ENCODE measurements at regions not wholly inside any gene's neighbourhood (a gene's known extent, or its start where the extent isn't known, plus 50 kb on each side); places are given as distances from the start of the nearest gene placed in this dataset.
A peak's percentile ranks its signal among the peaks of the same experiment; 100 is the strongest.
"Not testable (repeated sequence)": the region's sequence is repeated elsewhere in the genome, so short reads cannot be mapped to it uniquely, and the experiment has no call there.

DNA sequence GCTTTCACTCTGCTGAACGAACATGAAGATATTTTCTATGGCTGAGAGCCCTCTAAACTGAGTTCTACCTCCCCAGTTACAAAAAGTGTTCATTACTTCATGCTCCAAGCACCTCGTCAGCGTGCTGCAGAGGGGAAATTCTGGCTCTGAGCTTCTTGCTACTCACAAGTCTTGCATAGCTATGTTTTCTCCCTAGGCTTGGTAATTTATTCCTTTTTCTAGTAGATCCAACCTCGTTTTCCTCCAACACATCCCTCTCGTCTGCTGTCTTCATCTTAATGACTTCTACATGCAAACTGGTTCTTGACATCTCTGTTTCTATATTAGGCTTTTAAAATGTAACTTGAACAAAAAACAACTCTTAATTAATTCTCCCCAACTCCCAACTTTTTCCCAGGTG, 1034.5 kb downstream of the REEP3 start:
- TF ChIP-seq, protein P1, sequence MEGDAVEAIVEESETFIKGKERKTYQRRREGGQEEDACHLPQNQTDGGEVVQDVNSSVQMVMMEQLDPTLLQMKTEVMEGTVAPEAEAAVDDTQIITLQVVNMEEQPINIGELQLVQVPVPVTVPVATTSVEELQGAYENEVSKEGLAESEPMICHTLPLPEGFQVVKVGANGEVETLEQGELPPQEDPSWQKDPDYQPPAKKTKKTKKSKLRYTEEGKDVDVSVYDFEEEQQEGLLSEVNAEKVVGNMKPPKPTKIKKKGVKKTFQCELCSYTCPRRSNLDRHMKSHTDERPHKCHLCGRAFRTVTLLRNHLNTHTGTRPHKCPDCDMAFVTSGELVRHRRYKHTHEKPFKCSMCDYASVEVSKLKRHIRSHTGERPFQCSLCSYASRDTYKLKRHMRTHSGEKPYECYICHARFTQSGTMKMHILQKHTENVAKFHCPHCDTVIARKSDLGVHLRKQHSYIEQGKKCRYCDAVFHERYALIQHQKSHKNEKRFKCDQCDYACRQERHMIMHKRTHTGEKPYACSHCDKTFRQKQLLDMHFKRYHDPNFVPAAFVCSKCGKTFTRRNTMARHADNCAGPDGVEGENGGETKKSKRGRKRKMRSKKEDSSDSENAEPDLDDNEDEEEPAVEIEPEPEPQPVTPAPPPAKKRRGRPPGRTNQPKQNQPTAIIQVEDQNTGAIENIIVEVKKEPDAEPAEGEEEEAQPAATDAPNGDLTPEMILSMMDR (conservative IDR thresholded peaks at IDR 0.05): no peak
- no peak overlapping the region for H3K27ac ChIP-seq

DNA sequence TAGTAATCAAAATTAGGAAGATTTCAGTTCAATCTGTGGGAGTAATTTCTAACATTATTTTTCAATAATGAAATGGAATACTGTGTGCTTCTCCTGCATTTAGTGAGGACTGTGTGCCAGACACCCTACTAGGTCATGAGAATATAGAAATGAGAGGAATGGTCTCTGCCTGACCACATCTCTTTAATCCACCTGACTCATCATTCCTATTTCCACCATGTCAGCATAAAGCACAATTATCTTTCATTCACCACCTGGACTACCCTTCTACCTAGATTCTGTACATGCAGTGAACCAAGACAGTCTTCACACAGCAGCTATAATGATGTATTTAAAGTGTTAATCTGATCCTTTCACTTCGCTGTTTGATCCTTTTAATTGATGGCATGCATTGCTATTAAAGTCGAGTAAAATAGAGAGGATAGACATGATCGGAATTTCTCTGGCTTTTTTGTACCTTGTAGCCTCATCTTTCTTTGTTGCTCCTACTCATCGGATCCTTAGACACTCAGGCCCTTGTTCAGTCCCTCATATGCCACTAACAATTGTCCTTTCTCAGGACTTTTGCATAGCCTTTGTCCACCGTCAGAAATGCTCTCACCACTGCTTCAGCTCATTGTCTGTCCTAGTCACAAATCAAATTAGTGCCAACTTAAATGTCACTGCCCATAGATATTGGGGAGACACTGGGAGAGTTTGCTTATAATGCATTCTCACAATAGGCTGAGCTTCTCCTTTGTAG, 1037.1 kb downstream of the REEP3 start:
- no peak overlapping the region for H3K27ac ChIP-seq
- TF ChIP-seq, protein P1 (conservative IDR thresholded peaks at IDR 0.05): no peak

DNA sequence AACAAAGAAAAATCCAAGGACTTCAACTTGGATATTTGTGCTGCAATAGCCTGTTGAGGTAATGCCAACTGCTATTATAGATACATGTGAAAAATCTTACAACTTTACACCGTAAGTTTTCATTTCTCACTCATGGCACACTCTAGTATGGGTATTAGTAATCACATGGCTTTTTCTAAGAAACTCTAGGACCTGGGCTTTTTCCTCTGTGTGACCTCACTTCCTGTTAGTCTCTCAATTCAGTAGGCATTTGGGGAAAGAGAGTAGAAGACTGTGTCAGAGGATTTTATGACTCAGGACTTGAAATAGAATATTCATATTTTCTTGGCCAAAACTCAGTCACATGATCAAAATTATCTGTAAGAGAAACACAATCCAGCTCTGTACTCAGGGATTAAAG, 1049.9 kb downstream of the REEP3 start:
- H3K27ac ChIP-seq: no peak overlapping the region
- TF ChIP-seq, protein P1 (conservative IDR thresholded peaks at IDR 0.05): no peak

DNA sequence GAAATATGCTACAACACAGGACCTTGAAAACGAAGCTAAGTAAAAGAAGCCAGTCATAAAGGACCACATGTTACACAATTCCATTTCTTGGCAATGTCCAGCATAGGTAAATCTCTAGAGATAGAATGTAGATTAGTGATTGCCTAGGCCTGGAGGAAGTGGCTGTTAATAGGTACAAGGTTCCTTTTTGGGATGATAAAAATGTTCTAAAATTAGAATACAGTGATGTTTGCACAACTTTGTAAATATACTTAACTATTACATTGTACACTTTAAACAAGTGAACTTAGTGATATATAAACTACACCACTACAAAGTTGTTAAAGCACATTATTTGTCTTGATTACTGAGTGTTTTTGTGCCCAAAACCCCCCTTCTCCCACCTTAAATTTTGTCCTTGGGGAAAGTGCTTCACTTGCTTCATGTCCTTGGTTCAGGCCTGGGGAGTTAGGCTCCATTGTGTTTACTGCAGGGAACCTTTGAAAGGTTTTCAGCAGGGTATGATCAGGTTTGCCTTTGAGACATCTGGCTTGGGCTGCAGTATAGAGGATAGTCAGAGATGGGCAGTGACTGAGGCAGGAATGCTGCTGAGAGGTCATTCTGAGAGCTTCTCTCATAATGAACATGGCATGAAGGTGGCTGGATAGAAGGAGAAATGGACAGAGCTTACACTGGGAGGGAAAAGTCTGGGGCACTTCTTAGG, 1052.6 kb downstream of the REEP3 start:
- TF ChIP-seq, protein P1 (conservative IDR thresholded peaks at IDR 0.05): no peak
- peak overlapping the region; percentile 85 for H3K27ac ChIP-seq

DNA sequence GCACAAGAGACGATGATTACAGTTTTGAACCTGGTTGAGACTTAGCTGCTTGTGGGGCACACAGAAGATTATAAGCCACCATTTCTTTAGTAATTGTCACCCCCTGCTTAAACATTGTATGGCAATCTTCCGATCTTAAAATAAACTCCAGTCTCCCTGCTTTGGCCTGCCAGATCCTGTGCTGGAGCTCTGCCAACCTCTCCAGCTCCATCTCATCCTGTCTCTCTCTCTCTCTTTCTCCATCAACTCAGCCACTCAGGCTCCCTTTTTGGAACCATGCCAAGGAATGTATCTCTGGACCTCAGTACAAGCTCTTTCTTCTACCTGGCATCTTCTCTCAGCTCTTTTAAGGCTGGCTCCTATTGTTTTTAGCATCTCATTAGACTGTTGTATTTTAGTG, 1053.2 kb downstream of the REEP3 start:
- H3K27ac ChIP-seq: peak overlapping the region; percentile 85
- TF ChIP-seq, protein P1 (conservative IDR thresholded peaks at IDR 0.05): no peak

DNA sequence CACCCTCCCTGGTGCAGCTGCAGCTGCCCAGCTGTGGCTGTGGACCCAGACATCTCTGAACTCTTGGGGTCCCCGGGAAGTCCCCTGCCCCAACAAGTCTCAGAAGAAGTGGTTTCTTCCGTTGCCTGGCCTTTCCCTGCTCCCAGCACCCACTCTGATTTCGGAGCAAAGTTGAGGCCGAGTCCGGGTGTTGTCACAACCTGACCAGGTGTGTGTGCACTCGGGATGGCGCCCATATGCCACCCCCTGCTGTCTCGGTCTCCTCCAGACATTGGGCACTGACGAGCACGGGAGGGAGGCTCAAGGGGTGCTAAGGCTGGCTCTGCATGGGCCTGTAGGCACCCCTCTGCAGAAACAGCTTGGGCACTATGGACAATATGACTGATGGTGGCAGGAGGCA, 1055.3 kb downstream of the REEP3 start:
- H3K27ac ChIP-seq: no peak overlapping the region
- TF ChIP-seq, protein P1 (conservative IDR thresholded peaks at IDR 0.05): no peak

DNA sequence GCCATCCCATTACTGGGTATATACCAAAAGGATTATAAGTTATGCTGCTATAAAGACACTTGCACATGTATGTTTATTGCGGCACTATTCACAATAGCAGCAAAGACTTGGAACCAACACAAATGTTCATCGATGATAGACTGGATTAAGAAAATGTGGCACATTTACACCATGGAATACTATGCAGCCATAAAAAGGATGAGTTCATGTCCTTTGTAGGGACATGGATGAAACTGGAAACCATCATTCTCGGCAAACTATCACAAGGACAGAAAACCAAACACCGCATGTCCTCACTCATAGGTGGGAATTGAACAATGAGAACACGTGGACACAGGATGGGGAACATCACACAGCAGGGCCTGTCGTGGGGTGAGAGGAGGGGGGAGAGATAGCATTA, 1057.6 kb downstream of the REEP3 start:
- H3K27ac ChIP-seq: not testable (repeated sequence)

DNA sequence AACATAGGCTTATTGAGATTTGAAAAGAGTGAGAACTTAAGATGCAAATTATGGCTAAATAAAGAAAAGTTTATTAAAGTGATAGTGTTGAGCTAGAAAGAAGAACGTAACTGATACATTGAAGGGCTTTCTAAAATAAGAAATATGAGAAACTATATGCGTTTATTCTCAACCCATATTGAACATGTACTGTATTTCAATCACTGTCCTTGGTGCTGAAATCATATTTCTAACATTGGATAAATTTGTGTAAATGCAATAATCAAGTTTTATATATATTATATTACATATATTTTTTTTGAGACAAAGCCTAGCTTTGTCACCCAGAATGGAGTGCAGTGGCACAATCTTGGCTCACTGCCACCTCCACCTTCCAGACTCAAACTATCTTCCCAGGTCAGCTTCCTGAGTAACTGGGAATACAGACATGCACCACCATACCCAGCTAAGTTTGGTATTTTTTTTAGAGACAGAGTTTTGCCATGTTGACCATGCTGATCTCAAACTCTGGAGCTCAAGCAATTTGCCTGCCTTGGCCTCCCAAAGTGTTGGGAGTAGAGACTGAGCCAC, 1065.8 kb downstream of the REEP3 start:
- TF ChIP-seq, protein P1 (conservative IDR thresholded peaks at IDR 0.05): no peak
- no peak overlapping the region for H3K27ac ChIP-seq
